Fibroblast of skin of right quadriceps (primary cell): ENCODE measurements at regions not wholly inside any gene's neighbourhood (a gene's known extent, or its start where the extent isn't known, plus 50 kb on each side); places are given as distances from the start of the nearest gene placed in this dataset.
"Not testable (repeated sequence)": the region's sequence is repeated elsewhere in the genome, so short reads cannot be mapped to it uniquely, and the experiment has no call there.

Source experiments
- DNase-seq: peaks from one replicate; pipeline ENCODE4 v3.0.0-alpha.2; 2013

- no peak for DNase-seq
These were observed 67.9 kb downstream of the TBX3 start for GRCh38 chr12:114616081-114616480.

DNA sequence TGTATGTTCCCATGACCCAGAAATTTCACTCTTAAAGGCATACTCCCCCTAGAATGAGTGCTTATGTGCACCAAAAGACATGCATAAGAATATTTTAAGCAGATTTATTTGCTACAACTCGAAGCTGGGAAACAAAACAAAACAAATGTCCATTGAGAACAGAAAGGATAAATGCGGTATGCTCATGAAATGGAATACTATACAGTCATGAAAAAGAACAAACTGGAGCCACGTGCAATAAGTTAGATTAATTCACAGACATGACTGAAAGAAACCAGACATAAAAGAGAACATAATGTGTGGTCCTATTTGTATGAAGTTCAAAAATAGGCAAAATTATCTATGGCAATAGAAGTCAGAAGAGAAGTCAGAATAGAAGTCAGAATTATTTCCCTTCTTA, 69.9 kb downstream of the TBX3 start:
- no peak for DNase-seq

DNA sequence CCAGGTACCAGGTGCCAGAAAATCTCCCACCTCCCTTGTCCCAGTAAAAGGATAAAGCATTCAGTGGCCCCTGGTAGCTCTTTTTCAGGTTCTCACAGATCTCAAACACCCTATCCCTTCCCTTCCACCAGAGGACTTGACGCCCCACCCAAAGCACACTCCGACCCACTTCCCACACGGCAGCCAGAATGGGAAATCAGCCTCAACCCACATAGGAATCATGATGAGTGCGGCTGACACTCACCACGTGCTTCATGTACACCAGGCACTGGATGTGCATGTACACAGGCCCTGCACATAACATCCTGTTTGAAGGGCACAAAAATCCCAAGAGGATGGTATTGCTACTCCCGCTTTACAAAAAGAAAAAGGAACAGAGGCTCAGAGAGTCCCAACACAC, 71.9 kb downstream of the TBX3 start:
- DNase-seq, result no peak

DNA sequence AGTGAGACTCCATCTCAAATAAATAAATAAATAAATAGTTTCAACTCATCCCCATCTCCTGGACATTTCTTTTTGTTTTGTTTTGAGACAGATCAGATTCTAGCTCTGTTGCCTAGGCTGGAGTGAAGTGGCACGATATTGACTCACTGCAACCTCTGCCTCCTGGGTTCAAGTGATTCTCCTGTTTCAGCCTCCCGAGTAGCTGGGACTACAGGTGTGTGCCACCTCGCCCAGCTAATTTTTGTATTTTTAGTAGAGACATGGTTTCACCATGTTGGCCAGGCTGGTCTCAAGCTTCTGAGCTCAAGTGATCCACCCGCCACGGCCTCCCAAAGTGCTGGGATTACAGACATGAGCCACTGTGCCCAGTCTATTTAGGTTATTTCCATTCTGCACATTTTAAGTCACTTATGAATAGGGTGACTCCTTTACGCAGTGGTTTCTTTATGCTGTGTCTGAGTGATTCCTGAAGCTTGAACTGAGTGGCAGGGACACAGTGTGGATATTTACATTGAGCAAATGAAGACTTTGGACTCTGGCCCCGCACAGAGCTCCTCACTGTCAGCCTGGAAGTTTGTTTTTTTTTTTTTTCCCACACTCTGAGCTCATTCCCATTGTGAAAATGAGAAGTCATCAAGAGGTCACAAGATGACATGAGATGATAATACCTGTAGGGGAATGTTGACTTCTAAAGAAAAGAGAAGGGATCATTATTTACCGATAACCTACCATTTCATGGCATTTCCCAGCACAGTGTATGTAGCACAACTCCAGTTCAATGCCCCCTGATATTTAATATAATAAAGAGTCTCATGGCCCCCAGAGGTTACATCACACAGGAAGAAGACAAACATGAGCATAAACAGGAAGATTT, 72.6 kb downstream of the TBX3 start:
- DNase-seq, result no peak

GRCh38 chr12:114608509-114608908, 75.5 kb downstream of the TBX3 start:
- no peak for DNase-seq

DNA sequence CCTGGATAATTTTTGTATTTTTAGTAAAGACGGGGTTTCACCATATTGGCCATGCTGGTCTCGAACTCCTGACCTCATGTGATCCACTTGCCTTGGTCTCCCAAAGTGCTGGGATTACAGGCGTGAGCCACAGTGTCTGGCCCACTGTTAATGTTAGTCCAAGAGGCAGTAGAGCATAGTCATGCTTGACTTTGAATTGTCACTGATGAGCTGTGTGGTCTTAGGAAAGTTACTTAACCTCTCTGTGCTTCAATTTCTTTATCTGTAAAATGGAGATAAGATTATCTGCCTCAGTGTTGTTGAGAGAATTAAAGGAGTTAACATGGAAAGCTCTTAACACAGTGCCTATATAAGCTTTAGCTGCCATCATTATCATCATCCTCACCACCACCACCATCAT, 78.1 kb downstream of the TBX3 start:
- DNase-seq, result no peak

- no peak for DNase-seq
These were observed 79.4 kb downstream of the TBX3 start for GRCh38 chr12:114604606-114605005.

GRCh38 chr12:114600584-114600983, 83.4 kb downstream of the TBX3 start:
- not testable (repeated sequence) for DNase-seq

DNA sequence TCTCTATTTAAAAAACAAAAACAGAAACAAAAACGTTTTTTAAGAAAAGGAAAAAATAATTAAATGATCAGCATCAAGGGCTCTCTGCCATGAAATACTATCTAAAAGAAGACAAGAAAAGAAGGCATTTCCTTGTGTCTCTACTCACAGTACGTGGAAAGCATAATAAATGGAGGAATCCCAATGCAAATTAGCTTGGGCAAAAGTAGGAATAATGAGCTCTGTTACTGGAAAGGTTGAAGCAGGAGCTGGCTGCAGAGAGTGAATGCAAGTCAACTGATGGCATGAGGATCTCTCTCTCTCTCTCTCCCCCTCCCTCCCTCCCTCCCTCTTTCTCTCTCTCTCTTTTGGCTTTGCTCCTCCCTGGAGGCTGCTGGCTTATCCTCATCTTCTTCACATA, 85.9 kb downstream of the TBX3 start:
- no peak for DNase-seq

DNA sequence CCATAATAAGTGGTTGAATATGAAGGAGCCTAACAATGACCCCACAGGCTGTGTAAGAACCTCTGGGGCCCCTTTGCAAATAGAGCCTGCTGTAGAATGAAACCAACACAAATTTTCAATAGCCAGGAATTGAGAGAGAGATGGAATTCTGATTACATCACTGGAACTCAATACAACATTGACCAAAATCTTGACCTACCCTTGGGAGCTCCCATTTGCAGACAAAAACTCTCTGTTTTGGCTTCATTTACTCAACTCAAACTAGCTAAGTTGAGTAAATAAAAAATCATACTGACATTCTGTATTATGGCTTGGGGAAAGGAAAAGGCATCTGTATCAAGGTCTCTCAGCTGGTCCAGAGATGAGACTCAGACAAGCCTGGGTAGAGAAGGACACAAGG, 91.0 kb downstream of the TBX3 start:
- DNase-seq, result no peak

GRCh38 chr12:114588061-114588460, 95.9 kb downstream of the TBX3 start:
- no peak for DNase-seq

DNA sequence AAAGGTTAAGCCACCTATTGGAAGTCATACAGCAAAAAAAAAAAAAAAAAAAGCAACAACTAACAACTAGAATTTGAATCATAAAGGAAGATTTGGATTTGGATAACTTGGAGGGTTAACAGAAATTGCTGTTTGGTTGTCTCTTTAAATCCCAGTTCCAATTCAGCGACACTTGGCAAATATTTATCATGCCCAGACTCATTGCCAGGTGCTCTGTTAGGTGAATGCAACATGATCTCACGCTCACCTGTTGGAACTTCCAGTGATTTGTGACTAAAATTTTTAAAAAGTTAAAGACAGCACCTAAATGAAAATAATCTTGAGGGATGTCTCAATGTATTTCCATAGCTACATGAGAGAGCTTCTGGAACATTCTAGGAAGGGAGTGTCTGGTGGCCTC, 103.7 kb downstream of the TBX3 start:
- DNase-seq, result no peak

GRCh38 chr12:114579389-114579788, 104.6 kb downstream of the TBX3 start:
- no peak for DNase-seq

- no peak for DNase-seq
These were observed 121.3 kb downstream of the TBX3 start for GRCh38 chr12:114562654-114563053.

- DNase-seq, result no peak
These were observed 128.5 kb downstream of the TBX3 start for GRCh38 chr12:114555451-114555850.

DNA sequence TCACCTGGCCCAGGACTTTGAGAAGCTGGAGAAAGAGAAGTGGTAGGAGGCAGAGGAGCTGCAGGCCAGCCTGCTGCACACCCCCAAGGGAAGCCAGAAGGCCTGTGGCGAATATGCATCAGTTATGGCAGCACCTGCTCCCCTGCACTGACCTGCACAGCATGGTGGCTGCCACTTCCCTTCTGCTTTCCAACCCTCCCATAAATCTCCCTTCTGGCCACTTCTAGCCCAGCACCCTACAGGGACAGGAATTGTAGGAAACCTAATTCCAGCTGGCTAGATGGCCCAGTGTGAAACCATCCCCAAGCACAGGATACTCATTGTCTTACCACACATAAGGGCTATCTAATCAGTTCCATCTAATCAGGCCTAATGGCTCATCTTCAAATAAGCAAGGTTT, 136.3 kb downstream of the TBX3 start:
- DNase-seq, result no peak

DNA sequence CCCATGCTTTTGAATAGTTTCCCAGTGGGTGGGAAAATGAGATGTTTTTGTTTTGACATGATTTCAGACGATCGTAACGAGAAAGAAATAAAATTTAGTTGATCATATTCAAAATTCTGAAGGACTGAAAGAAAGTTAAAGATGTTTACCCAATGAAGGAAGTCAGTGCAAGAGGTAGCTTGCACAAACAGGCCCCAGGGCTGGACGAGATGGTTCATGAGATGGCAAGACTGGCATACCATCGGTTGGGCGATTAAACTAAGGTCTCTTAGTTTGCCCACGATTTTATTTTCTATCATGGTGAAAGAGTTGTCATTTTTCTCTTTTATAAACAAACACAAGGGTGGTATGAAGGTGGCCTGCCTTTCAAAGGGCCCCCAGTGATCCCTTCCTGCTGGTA, 124.5 kb upstream of the TBX5 start:
- DNase-seq, result no peak

DNA sequence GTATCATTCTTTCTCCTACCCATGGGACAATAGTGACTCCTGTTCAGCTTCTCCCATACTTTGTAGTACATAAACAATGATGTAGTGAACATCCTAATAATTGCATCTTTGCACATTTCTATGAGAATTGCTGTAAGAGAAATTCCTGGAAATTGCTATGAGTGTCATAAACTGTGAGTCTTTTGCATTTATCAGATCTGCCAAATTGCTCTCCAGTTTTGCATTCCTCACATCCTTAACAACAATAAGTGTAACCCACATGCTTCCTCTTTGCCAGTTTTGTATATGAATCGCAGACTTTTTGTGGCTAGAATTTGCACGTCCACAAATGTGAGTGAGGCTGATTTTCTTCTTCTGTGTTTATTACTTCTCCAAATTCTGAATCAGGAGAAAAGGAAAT, 124.0 kb upstream of the TBX5 start:
- peak; percentile 15 for DNase-seq

- DNase-seq, result no peak
These were observed 122.8 kb upstream of the TBX5 start for GRCh38 chr12:114528766-114529165.

DNA sequence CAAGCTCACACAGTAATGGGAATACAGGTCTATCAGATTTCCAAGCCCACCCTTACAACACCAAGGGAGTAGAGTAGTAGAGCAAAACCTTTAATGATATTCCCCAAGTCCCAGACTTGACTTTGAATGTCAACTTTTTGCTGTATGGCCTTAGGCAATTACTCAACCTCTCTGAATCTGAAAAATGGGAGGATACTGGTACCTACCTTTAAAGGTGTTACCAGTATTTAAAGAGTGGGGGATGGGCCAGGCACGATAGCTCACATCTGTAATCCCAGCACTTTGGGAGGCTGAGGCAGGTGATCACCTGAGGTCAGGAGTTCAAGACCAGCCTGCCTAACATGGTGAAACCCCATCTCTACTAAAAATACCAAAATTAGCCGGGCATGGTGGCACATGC, 115.2 kb upstream of the TBX5 start:
- not testable (repeated sequence) for DNase-seq

DNA sequence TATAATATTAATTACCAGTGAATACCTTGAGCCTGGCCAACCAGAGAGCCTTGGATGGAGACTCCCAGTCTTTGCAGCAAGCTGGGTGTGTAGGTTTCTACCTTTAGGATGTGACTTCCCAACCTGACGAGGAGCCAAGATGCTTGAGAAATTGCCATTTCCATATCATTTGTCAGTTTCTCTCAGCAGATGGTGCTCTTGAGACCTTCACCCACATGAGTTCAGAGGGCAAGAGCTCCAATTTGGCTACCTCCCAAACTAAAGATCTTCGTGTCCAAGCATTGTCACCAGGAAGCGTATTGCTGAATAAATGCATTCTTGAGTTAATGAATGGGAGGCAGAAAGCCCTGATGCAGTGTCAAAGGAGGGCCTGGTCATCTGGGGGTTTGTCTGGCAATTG, 106.4 kb upstream of the TBX5 start:
- DNase-seq, result no peak

GRCh38 chr12:114508529-114509129, 102.7 kb upstream of the TBX5 start:
- peak; percentile 68 for DNase-seq

DNA sequence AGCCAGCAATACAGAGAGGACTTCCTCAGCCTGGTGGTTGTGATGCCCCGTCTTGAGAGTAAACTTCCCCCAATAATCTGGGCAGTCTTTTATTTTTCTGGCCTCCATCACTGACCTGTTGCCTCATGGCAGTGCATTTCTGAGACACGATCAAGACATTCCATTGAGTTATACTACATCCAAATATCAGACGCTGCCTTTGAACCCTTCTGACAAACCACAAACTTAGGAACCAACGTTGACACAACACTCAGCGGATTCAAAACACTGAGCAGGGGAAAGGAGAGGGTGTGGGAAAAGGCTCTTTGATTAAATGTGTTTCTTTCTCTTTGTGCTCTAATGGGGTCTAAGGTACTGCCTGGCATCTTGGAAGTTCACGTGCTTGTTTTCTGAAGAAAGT, 100.7 kb upstream of the TBX5 start:
- DNase-seq, result no peak

- peak; percentile 31 for DNase-seq
These were observed 98.4 kb upstream of the TBX5 start for GRCh38 chr12:114504311-114504710.

- no peak for DNase-seq
These were observed 95.5 kb upstream of the TBX5 start for GRCh38 chr12:114501474-114501807.
